ENCODE measurements at regions not wholly inside any gene's neighbourhood (a gene's known extent, or its start where the extent isn't known, plus 50 kb on each side); places are given as distances from the start of the nearest gene placed in this dataset.

DNA sequence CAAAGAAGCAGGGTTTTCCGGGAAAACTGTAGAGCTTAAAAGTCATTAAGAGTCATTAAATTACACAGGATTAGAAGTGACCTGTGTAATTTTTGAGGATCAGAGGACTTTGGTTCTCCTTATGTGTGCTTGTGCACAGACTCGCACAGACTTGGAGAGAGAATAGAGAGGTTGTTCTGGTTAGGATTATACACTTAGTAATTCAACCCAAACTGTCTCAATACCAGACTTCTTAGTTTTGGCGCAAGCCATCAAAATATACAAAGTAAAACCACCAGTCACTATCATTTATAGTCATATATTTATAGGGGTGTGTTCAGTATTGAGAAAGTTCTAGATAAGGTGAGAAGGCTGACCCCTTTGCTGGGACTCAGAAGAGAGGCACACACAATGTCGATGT, 112.3 kb downstream of the HLX start (continued):
- TF ChIP-seq CBX5 (CRISPR knock-in tag; IDR thresholded peaks at IDR 0.05; ENCODE audit: borderline replicate concordance) (no peak), ZNF556 (CRISPR knock-in tag; IDR thresholded peaks at IDR 0.05; ENCODE audit: borderline replicate concordance) (no peak), SSRP1 (CRISPR knock-in tag; IDR thresholded peaks at IDR 0.05) (no peak), NFIB (CRISPR knock-in tag; IDR thresholded peaks at IDR 0.05; ENCODE audit: borderline replicate concordance) (no peak)
- TF ChIP-seq, protein P1, sequence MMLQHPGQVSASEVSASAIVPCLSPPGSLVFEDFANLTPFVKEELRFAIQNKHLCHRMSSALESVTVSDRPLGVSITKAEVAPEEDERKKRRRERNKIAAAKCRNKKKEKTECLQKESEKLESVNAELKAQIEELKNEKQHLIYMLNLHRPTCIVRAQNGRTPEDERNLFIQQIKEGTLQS (CRISPR knock-in tag; IDR thresholded peaks at IDR 0.05) = no peak

DNA sequence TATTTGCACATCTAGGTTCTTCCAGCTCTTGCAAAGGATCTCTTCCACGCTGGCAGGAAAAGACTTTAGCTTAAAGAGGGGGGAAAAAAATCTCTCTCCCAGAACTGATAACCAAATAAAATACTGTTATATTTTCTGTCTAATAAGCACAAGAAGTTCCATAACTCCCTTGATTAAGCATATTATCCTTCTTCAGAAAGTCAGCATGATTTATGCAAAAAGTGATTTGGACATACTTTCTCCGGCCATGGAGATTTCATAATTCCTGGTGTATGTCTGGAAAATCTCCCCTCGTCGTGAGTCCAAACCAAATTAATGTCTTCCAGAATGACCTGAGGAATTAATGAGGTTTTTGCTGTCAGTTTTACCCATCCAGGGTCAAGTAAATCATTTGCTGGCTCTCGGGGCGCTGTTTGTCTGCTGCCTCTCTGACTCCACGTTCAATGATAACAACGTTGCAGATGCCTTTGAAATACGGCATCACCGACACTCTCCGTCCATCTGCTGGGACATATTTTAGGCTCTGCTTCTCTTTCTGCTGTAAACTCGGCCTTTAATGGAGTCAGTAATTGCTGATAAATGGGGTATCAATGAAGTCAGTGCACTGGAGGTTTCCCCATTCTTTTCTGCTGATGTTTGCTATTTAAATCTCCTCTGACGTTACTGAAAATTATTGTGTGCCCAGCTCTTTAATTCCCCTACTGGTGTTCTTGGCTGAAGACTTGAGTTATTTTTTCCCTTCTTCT, 112.9 kb downstream of the HLX start:
- no peak overlapping the region for H3K4me2 ChIP-seq (ENCODE audit: low read depth, low read length)
- H3K4me3 ChIP-seq (replicated peaks in 1 of 3; ENCODE audit: insufficient read depth in 1 of 3, low read depth in 2 of 3, low read length in 3 of 3) = no peak overlapping the region
- no peak overlapping the region for H3K27ac ChIP-seq (ENCODE audit: extremely low read length, insufficient read depth, low read length)
- no peaks in the 10 kb centered on the region for H3K79me2 ChIP-seq (ENCODE audit: insufficient read depth, low read length)
- H3K36me3 ChIP-seq (replicated peaks in 1 of 2; ENCODE audit: control insufficient read depth in 1 of 2, insufficient read depth in 2 of 2, low read length in 2 of 2) = no peaks in the 10 kb centered on the region
- no TSS peak for BruUV-seq (replicated peaks)
- no peak overlapping the region for H3K9ac ChIP-seq (ENCODE audit: insufficient read depth, low read depth, low read length)
- H4K20me1 ChIP-seq (ENCODE audit: insufficient read depth, low read length) = no peaks in the 10 kb centered on the region
- FAIRE-seq (no peak), ATAC-seq (no peak), DNase-seq (ENCODE audit: low spot score) (no peak)
- CTCF ChIA-PET (ENCODE audit: low intra/inter-chr PET ratio, low total read pairs) = no interaction called here
- no peaks in the 10 kb centered on the region for H3K4me1 ChIP-seq (ENCODE audit: insufficient read depth, low read length)
- no peak overlapping the region for H2AFZ ChIP-seq (ENCODE audit: low read length)
- intact Hi-C loops (cut with micrococcal nuclease; ENCODE audit: unreplicated experiment) (no loop called here), in situ Hi-C loops (cut with HindIII; ENCODE audit: extremely low pct_ligation_motif_present, low pct_unique_long_range_greater_than_20kb) (no loop called here)
- 19% methylated on average over 13 of the region's 13 CpGs for WGBS (ENCODE audit: low lambda C conversion rate)
- no peaks in the 10 kb centered on the region for H3K9me3 ChIP-seq (ENCODE audit: low read length)
- H3K27me3 ChIP-seq (ENCODE audit: control insufficient read depth in 1 of 2, insufficient read depth in 2 of 2, low read length in 2 of 2) = 0 out of 5 replicates have a peak, but pooled peaks cover 0 to 3% of the 10 kb centered on the region in 2 experiments
- POLR2A ChIA-PET = no interaction called here
- TF ChIP-seq ZNF343 (CRISPR knock-in tag; IDR thresholded peaks at IDR 0.05) (no peak), NFE2L2 (IDR thresholded peaks at IDR 0.05; ENCODE audit: low read length) (no peak), HNF4A (CRISPR knock-in tag; IDR thresholded peaks at IDR 0.05) (no peak), MAFK (conservative IDR thresholded peaks at IDR 0.05 in 1 of 2, IDR thresholded peaks at IDR 0.05 in 1 of 2; ENCODE audit: low read length in 2 of 2) (peak; percentile 31 to 75; a peak in 3 of 4 replicates), MTF1 (CRISPR knock-in tag; IDR thresholded peaks at IDR 0.05) (no peak)
- TF ChIP-seq, protein P2, sequence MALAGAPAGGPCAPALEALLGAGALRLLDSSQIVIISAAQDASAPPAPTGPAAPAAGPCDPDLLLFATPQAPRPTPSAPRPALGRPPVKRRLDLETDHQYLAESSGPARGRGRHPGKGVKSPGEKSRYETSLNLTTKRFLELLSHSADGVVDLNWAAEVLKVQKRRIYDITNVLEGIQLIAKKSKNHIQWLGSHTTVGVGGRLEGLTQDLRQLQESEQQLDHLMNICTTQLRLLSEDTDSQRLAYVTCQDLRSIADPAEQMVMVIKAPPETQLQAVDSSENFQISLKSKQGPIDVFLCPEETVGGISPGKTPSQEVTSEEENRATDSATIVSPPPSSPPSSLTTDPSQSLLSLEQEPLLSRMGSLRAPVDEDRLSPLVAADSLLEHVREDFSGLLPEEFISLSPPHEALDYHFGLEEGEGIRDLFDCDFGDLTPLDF (CRISPR knock-in tag; IDR thresholded peaks at IDR 0.05) = no peak
- TF ChIP-seq, protein P3, sequence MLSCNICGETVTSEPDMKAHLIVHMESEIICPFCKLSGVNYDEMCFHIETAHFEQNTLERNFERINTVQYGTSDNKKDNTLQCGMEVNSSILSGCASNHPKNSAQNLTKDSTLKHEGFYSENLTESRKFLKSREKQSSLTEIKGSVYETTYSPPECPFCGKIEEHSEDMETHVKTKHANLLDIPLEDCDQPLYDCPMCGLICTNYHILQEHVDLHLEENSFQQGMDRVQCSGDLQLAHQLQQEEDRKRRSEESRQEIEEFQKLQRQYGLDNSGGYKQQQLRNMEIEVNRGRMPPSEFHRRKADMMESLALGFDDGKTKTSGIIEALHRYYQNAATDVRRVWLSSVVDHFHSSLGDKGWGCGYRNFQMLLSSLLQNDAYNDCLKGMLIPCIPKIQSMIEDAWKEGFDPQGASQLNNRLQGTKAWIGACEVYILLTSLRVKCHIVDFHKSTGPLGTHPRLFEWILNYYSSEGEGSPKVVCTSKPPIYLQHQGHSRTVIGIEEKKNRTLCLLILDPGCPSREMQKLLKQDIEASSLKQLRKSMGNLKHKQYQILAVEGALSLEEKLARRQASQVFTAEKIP (CRISPR knock-in tag; IDR thresholded peaks at IDR 0.05; ENCODE audit: borderline replicate concordance) = no peak

Data from HepG2 (cell line).